ENCODE measurements at regions not wholly inside any gene's neighbourhood (a gene's known extent, or its start where the extent isn't known, plus 50 kb on each side); places are given as distances from the start of the nearest gene placed in this dataset.

DNA sequence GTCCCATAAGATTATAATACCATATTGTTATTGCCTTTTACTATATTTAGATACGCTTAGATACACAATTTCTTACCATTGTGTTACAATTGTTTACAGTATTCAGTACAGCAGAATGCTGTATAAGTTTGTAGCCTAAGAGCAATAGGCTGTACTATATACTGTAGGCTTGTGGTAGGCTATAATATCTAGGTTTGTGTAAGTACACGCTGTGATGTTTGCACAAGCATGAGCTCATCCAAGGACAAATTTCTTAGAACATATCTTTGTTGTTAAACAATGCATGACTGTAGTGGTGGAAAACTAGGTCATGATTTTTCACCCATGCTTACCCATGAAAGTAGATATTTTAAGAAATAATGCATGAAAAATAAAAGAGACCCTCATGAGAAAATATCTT lies 509.4 kb upstream of the CDH18 start:
- H3K79me2 ChIP-seq (ENCODE audit: control insufficient read depth, insufficient read depth, low read length), result no peaks in the 10 kb centered on the region
- intact Hi-C loops (cut with micrococcal nuclease), result no loop called here
- H3K27me3 ChIP-seq (ENCODE audit: control insufficient read depth in 2 of 2, insufficient read depth in 2 of 2, low read length in 2 of 2), result no peaks in the 10 kb centered on the region
- no peaks in the 10 kb centered on the region for H4K20me1 ChIP-seq (replicated peaks; ENCODE audit: control insufficient read depth, extremely low read depth, insufficient read depth, low read length)
- TF ChIP-seq, protein P1, sequence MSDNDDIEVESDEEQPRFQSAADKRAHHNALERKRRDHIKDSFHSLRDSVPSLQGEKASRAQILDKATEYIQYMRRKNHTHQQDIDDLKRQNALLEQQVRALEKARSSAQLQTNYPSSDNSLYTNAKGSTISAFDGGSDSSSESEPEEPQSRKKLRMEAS (IDR thresholded peaks at IDR 0.05; ENCODE audit: insufficient read depth, insufficient read length), result no peak
- no peak for TF ChIP-seq JUN (IDR thresholded peaks at IDR 0.05; ENCODE audit: borderline replicate concordance, insufficient read depth, insufficient read length, low read depth)
- no peak for TF ChIP-seq GATA2 (IDR thresholded peaks at IDR 0.05; ENCODE audit: insufficient read depth, insufficient read length, low read depth, low read length)
- TF ChIP-seq, protein P2, sequence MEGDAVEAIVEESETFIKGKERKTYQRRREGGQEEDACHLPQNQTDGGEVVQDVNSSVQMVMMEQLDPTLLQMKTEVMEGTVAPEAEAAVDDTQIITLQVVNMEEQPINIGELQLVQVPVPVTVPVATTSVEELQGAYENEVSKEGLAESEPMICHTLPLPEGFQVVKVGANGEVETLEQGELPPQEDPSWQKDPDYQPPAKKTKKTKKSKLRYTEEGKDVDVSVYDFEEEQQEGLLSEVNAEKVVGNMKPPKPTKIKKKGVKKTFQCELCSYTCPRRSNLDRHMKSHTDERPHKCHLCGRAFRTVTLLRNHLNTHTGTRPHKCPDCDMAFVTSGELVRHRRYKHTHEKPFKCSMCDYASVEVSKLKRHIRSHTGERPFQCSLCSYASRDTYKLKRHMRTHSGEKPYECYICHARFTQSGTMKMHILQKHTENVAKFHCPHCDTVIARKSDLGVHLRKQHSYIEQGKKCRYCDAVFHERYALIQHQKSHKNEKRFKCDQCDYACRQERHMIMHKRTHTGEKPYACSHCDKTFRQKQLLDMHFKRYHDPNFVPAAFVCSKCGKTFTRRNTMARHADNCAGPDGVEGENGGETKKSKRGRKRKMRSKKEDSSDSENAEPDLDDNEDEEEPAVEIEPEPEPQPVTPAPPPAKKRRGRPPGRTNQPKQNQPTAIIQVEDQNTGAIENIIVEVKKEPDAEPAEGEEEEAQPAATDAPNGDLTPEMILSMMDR (IDR thresholded peaks at IDR 0.05; ENCODE audit: extremely low read depth in 1 of 2, insufficient read depth in 1 of 2, low read depth in 1 of 2, low read length in 2 of 2), result no peak
- TF ChIP-seq MYC (IDR thresholded peaks at IDR 0.05; ENCODE audit: low read depth, low read length), result no peak
- no peak for TF ChIP-seq POLR2AphosphoS5 (IDR thresholded peaks at IDR 0.05; ENCODE audit: insufficient read depth, low read depth, low read length)
- no peak for TF ChIP-seq EZH2 (IDR thresholded peaks at IDR 0.05; ENCODE audit: borderline replicate concordance, low read depth, low read length, severe bottlenecking)
- no peak for TF ChIP-seq POLR2A (IDR thresholded peaks at IDR 0.05; ENCODE audit: low read depth, low read length)
- TF ChIP-seq FOS (IDR thresholded peaks at IDR 0.05; ENCODE audit: borderline replicate concordance, insufficient read depth, low read length), result no peak
- CTCF ChIA-PET, result no interaction called here
- peaks cover 3% of the 10 kb centered on the region for H3K9me3 ChIP-seq (replicated peaks; ENCODE audit: control insufficient read depth, insufficient read depth, low read length)
- dilution Hi-C loops (cut with MboI; ENCODE audit: extremely low pct_ligation_motif_present, low sequenced_read_pairs), result no loop called here
- no peak overlapping the region for H3K4me3 ChIP-seq (replicated peaks in 1 of 3; ENCODE audit: insufficient read depth in 1 of 3, low read depth in 1 of 3, low read length in 3 of 3)
- no peak for DNase-seq (ENCODE audit: low read depth, low spot score)
- no peak for FAIRE-seq
- no peaks in the 10 kb centered on the region for H3K36me3 ChIP-seq (ENCODE audit: control insufficient read depth in 2 of 2, extremely low read depth in 1 of 2, insufficient read depth in 2 of 2, low read length in 2 of 2)
- H2AFZ ChIP-seq (ENCODE audit: low read depth, low read length), result no peak overlapping the region
- no TSS peak for BruUV-seq (replicated peaks)
- H3K4me2 ChIP-seq (ENCODE audit: insufficient read depth, low read length), result no peak overlapping the region
- no peaks in the 10 kb centered on the region for H3K4me1 ChIP-seq (ENCODE audit: control insufficient read depth, extremely low read depth, insufficient read depth, low read length)
- no peak overlapping the region for H3K9ac ChIP-seq (replicated peaks; ENCODE audit: extremely low read depth, insufficient read depth, low read length)
- no peak overlapping the region for H3K27ac ChIP-seq (ENCODE audit: insufficient read depth, low read depth, low read length)
- no peaks in the 10 kb centered on the region for H3K9me1 ChIP-seq (replicated peaks; ENCODE audit: control insufficient read depth, extremely low read depth, insufficient read depth, low read length)
- POLR2A ChIA-PET, result no interaction called here

Data from endothelial cell of umbilical vein (primary cell).